HG03196 (cell line): ENCODE measurements at regions not wholly inside any gene's neighbourhood (a gene's known extent, or its start where the extent isn't known, plus 50 kb on each side); places are given as distances from the start of the nearest gene placed in this dataset.

Source experiments
- ATAC-seq: cut with Tn5 transposase; IDR thresholded peaks from one replicate; pipeline ENCODE4 v1.9.1; 2021; ENCODE audit not compliant: unreplicated experiment

- ATAC-seq = no peak
Measured at GRCh38 chr13:37942929-37943328, 73.4 kb upstream of the TRPC4 start.

DNA sequence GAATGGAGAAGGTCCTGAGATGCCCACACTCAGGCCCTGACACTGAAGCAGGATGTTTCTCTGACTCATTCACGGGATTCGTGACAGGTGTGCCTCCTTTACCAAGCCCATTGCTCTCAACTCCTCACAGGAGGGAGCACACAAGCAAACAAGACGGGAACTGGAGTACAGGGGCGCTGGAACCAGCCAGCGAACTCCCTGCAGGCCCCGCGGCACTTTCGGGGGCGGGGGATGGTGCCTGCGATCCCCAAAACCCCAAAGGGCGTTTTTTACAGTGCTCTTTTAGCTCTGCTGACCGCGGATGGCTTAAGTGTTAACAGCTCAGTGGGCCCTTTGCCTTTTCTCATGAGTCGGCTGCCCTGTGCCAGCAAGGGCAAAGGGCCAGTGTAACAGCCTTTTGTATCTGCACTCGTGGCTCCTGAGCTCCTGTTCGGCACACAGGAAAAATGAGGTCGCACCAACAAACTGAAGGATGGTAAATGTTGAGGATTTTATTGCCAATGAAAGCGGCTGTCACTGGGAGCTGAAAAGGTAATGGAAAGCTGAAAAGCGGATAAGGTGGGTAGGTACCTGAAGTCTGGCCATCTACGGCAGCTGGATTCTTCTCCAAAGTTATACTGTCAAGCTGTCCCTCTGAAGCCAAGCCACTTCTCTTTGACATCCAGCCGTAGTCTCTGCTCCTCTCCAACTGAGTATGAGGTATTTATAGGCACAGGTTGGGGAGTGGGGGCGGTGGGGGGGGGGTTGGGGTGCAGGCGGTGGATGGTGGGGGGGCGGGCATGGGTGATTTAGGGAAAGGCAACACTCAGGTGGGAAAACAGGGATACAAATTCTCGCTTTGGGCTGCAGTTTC, 65.0 kb upstream of the TRPC4 start:
- ATAC-seq = no peak

- ATAC-seq = no peak
Measured at GRCh38 chr13:37929308-37929707, 59.7 kb upstream of the TRPC4 start.

GRCh38 chr13:37927561-37927960, 58.0 kb upstream of the TRPC4 start:
- no peak for ATAC-seq

DNA sequence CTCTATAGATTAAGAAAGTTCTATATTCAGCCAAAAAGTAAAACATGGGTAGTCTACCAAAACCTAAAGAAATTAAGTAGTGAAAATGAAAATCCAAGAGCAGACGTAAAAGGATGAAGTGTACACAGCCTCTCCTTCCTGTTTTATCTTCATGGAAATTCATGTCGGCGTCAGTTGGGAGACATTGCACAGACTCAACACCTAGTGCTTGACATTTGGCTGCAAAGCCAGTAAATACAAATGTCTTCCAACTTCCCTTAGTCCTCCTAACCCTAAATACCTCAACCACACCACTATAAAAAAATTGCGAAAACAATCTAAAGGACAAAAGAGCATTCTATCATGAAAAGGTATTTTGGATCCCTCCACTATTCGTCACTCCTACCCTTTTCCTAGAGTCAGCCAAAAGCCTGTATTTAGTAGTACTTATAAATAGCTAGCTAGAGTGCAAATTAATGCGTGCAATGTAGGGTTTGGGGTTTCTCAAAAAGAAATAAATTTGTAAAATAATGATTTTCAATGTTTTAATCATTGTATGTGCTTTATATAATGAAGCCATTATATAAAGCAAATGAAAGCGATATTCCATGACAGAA, 56.4 kb upstream of the TRPC4 start:
- no peak for ATAC-seq

DNA sequence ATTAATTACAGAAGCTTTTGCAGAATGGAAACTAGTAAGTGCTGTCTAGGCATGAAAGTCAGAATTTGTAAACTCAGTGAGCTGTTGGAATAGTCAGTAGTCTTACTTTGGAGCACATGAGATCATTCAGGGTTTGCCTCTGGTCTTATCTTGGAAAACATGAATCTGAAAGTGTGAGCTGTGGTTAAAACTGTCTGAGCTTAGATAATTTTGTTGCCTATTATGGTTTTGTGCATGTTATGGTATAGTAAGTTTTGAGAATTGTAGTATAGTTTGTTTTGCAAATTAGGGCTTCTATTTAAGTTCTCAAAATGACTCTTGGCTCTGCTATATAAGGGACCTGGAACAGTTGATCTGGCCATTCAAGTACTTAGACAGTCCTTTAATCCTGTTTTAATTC, 53.7 kb upstream of the TRPC4 start:
- ATAC-seq = no peak

- ATAC-seq = no peak
Measured at GRCh38 chr13:37919329-37919880, 49.8 kb upstream of the TRPC4 start.
